Activated B cell treated with CpG ODN at 0.5 μM for 24 hours (primary cell): ENCODE measurements at regions not wholly inside any gene's neighbourhood (a gene's known extent, or its start where the extent isn't known, plus 50 kb on each side); places are given as distances from the start of the nearest gene placed in this dataset.

Experiments used
- ATAC-seq: fragments of 200-7000 bp; cut with Tn5 transposase; one replicate; pipeline ENCODE4 v1.10.0; 2021; ENCODE audit warnings: low read depth, mild to moderate bottlenecking, moderate library complexity
- CTCF ChIA-PET: fragments of 350-600 bp; sonication (Branson Sonifier 250); formaldehyde crosslinking; loops from one replicate; lab custom pipeline; 2021; ENCODE audit warnings: antibody characterized with exemption; lab: Charles Lee
- POLR2A ChIA-PET: fragments of 350-600 bp; sonication (Branson Sonifier 250); formaldehyde crosslinking; loops from one replicate; lab custom pipeline; 2021; ENCODE audit warnings: antibody characterized with exemption; lab: Charles Lee
- DNase-seq: peaks from one replicate; pipeline ENCODE4 v3.0.0; 2022
- H3K27ac Mint-ChIP-seq: one replicate; pipeline ENCODE4 v1.8.0; 2020; ENCODE audit warnings: mixed read lengths
- H3K27me3 Mint-ChIP-seq: one replicate; pipeline ENCODE4 v1.8.0; 2021; ENCODE audit warnings: mixed read lengths
- H3K36me3 Mint-ChIP-seq: one replicate; pipeline ENCODE4 v1.8.0; 2021; ENCODE audit warnings: low read depth, mixed read lengths
- H3K4me1 Mint-ChIP-seq: one replicate; pipeline ENCODE4 v1.8.0; 2021; ENCODE audit warnings: mixed read lengths
- H3K4me3 Mint-ChIP-seq: one replicate; pipeline ENCODE4 v1.8.0; 2020; ENCODE audit warnings: mild to moderate bottlenecking, mixed read lengths
- H3K9me3 Mint-ChIP-seq: one replicate; pipeline ENCODE4 v1.8.0; 2020; ENCODE audit warnings: mixed read lengths
- intact Hi-C: fragments of 100-400 bp; cut with micrococcal nuclease; formaldehyde crosslinking; loops from one replicate; pipeline ENCODE4 v1.15.1; 2024
- TF ChIP-seq, protein P1 (sequence below): fragments of 200-600 bp; IDR thresholded peaks from one replicate; pipeline ENCODE4 v1.8.0; 2022; ENCODE audit warnings: antibody characterized with exemption, mild to moderate bottlenecking

- ChIA-PET CTCF (no interaction called here), POLR2A (no interaction called here)
- Mint-ChIP-seq H3K4me1 (no peaks in the 10 kb centered on the region), H3K9me3 (no peaks in the 10 kb centered on the region), H3K27me3 (no peaks in the 10 kb centered on the region), H3K4me3 (no peak overlapping the region), H3K36me3 (no peaks in the 10 kb centered on the region), H3K27ac (no peak overlapping the region)
- intact Hi-C loops, result no loop called here
- TF ChIP-seq, protein P1, sequence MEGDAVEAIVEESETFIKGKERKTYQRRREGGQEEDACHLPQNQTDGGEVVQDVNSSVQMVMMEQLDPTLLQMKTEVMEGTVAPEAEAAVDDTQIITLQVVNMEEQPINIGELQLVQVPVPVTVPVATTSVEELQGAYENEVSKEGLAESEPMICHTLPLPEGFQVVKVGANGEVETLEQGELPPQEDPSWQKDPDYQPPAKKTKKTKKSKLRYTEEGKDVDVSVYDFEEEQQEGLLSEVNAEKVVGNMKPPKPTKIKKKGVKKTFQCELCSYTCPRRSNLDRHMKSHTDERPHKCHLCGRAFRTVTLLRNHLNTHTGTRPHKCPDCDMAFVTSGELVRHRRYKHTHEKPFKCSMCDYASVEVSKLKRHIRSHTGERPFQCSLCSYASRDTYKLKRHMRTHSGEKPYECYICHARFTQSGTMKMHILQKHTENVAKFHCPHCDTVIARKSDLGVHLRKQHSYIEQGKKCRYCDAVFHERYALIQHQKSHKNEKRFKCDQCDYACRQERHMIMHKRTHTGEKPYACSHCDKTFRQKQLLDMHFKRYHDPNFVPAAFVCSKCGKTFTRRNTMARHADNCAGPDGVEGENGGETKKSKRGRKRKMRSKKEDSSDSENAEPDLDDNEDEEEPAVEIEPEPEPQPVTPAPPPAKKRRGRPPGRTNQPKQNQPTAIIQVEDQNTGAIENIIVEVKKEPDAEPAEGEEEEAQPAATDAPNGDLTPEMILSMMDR, result no peak
- ATAC-seq, result no peak
- no peak for DNase-seq
Measured at GRCh38 chr4:11685481-11685880, 256.8 kb upstream of the HS3ST1 start.

DNA sequence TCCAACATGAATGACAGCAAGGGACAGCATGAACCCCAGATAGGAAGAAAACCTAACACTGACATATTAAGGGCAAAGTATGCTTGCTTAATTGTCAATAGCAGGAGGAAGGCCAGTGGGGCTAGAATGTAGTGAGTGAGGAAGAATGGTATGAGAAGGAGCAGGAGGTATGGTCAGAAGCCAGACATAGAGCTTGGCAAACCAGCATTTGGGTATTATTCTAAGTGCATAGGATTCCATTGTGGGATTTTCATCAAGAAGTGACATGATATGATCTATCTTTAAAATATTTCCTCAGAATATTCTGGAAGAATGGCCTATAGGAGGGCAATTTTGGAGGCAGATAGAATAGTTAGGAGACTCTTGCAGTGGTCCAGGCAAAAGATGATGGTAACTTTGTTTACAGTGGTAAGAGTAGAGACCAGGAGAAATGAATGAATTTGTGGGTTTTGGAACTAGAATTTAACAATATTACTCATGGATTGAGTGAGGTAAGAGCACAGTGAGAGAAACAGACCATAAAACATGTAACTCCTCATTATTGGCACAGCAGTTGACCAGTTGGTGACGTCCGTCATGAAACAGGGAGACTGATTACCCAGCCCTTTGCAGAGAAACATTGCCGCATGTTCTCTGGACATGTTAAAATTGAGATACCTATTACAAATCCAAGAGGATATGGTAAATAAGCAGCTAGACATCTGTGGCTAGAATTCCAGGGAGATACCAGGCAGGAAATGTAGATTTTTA is 246.5 kb upstream of the HS3ST1 start:
- H3K27ac Mint-ChIP-seq, result no peak overlapping the region
- H3K27me3 Mint-ChIP-seq, result no peaks in the 10 kb centered on the region
- ATAC-seq (no peak), DNase-seq (no peak)
- intact Hi-C loops, result no loop called here
- H3K4me3 Mint-ChIP-seq, result no peak overlapping the region
- CTCF ChIA-PET, result no interaction called here
- no peaks in the 10 kb centered on the region for H3K4me1 Mint-ChIP-seq
- POLR2A ChIA-PET, result no interaction called here
- no peaks in the 10 kb centered on the region for H3K9me3 Mint-ChIP-seq
- H3K36me3 Mint-ChIP-seq, result no peaks in the 10 kb centered on the region
- TF ChIP-seq, protein P1, result no peak

DNA sequence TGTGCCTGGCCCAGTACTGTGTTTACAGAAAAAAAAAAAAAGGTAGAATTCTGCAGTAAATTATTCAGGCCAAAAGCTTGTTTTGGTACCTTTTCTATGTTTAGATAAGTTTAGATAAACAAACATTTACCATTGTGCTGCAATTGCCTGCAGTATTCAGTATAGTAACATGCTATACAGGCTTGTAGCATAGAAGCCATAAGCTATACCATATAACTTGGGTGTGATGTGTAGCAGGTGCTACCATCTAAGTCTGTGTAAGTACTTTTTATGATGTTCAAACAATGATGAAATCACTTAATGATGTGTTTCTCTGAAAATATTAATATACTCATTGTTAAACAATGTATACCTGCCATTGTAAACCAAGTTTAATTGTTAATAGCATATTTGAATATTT is 241.6 kb upstream of the HS3ST1 start:
- CTCF ChIA-PET, result no interaction called here
- H3K36me3 Mint-ChIP-seq, result no peaks in the 10 kb centered on the region
- H3K9me3 Mint-ChIP-seq, result no peaks in the 10 kb centered on the region
- H3K4me3 Mint-ChIP-seq, result no peak overlapping the region
- H3K27ac Mint-ChIP-seq, result no peak overlapping the region
- no peak for DNase-seq
- TF ChIP-seq, protein P1, result no peak
- no peaks in the 10 kb centered on the region for H3K27me3 Mint-ChIP-seq
- POLR2A ChIA-PET, result no interaction called here
- H3K4me1 Mint-ChIP-seq, result no peaks in the 10 kb centered on the region
- intact Hi-C loops, result no loop called here
- no peak for ATAC-seq

DNA sequence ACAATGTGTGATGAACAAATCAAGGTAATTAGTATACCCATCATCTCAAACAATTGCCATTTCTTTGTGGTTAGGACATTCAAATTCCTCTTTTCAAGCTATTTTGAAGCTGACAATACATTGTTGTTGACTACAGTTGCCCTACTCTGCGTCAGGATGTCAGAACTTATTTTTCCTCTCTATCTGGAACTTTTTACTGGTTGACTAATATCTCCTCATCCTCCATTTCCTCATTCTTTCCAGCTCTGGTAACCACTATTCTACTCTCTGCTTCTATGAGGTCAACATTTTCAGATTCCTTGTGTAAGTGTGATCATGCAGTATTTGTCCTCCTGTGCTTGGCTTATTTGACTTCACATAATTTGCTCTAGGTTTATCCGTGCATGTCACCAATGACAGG is 240.5 kb upstream of the HS3ST1 start:
- Mint-ChIP-seq H3K27ac (no peak overlapping the region), H3K27me3 (no peaks in the 10 kb centered on the region), H3K36me3 (no peaks in the 10 kb centered on the region), H3K4me1 (no peaks in the 10 kb centered on the region), H3K9me3 (no peaks in the 10 kb centered on the region), H3K4me3 (no peak overlapping the region)
- ChIA-PET CTCF (no interaction called here), POLR2A (no interaction called here)
- DNase-seq, result no peak
- ATAC-seq, result no peak
- intact Hi-C loops, result no loop called here
- TF ChIP-seq, protein P1, result no peak

GRCh38 chr4:11663114-11663513 is 234.4 kb upstream of the HS3ST1 start:
- H3K27ac Mint-ChIP-seq, result no peak overlapping the region

More at GRCh38 chr4:11663114-11663513, 234.4 kb upstream of the HS3ST1 start:
- Mint-ChIP-seq H3K4me1 (no peaks in the 10 kb centered on the region), H3K27me3 (no peaks in the 10 kb centered on the region), H3K9me3 (no peaks in the 10 kb centered on the region), H3K4me3 (no peak overlapping the region), H3K36me3 (no peaks in the 10 kb centered on the region)
- TF ChIP-seq, protein P1, result no peak
- POLR2A ChIA-PET, result no interaction called here
- intact Hi-C loops, result no loop called here
- DNase-seq (no peak), ATAC-seq (no peak)
- CTCF ChIA-PET, result no interaction called here
